Kidney (tissue), 13 donors: ENCODE measurements at regions not wholly inside any gene's neighbourhood (a gene's known extent, or its start where the extent isn't known, plus 50 kb on each side); places are given as distances from the start of the nearest gene placed in this dataset.
A peak's percentile ranks its signal among the peaks of the same experiment; 100 is the strongest.

Source experiments
- DNase-seq, 5 donors: peaks; one replicate each; pipeline ENCODE4 v3.0.0-alpha.2; 2013 to 2020
- FAIRE-seq: peaks from 2 replicates; lab custom pipeline; 2012; peaks lifted over from hg19 to GRCh38; lab: Jason Lieb, UNC
- H3K27ac ChIP-seq, 2 donors: one replicate each; pipeline ENCODE4 v1.7.0; 2013; ENCODE audit warnings: low read depth in 2 of 2, low read length in 2 of 2, inconsistent platforms in 1 of 2
- H3K27me3 ChIP-seq: one replicate; pipeline ENCODE4 v1.7.1; 2013; ENCODE audit warnings: low read length, inconsistent platforms; ENCODE audit not compliant: control insufficient read depth, insufficient read depth
- H3K36me3 ChIP-seq, 3 donors: one replicate each; pipeline versions ENCODE4 v1.7.0 to v1.7.1; 2013; ENCODE audit warnings: low read length in 3 of 3, control low read depth in 1 of 3, inconsistent platforms in 1 of 3; ENCODE audit not compliant: insufficient read depth in 3 of 3, control insufficient read depth in 2 of 3
- H3K4me1 ChIP-seq, 3 donors: one replicate each; pipeline versions ENCODE4 v1.7.0 to v1.7.1; 2013; ENCODE audit warnings: low read length in 3 of 3, inconsistent platforms in 1 of 3, low read depth in 1 of 3; ENCODE audit not compliant: control insufficient read depth in 2 of 3, insufficient read depth in 2 of 3
- H3K4me3 ChIP-seq, 3 donors: one replicate each; pipeline versions ENCODE4 v1.7.0 to v1.8.1; 2013; ENCODE audit warnings: low read length in 3 of 3, control low read depth in 1 of 3, inconsistent platforms in 1 of 3
- H3K9ac ChIP-seq, 3 donors: one replicate each; pipeline versions ENCODE4 v1.7.0 to v1.7.1; 2013; ENCODE audit warnings: low read length in 3 of 3, control low read depth in 1 of 3, inconsistent platforms in 1 of 3
- H3K9me3 ChIP-seq, 3 donors: one replicate each; pipeline versions ENCODE4 v1.7.0 to v1.7.1; 2013; ENCODE audit warnings: low read length in 3 of 3, control low read depth in 1 of 3, inconsistent platforms in 1 of 3; ENCODE audit not compliant: control insufficient read depth in 2 of 3, insufficient read depth in 1 of 3
- CTCF ChIP-seq: IDR thresholded peaks from 3 replicates; pipeline ENCODE4 v1.5.1; 2012; ENCODE audit warnings: mild to moderate bottlenecking, moderate library complexity, borderline replicate concordance; ENCODE audit not compliant: insufficient read depth; ENCODE audit errors: extremely low read depth
- intact Hi-C: fragments of 100-400 bp; cut with DNase I; formaldehyde crosslinking; loops from one replicate; pipeline ENCODE4 v1.11.1; 2022
- donor health status: control.
- donor health status: control.
- donor health status: control.
- donor health status: control.
- donor health status: control.
- donor health status: DM: yes; HTN: yes; CAD: no.
- donor health status: Normal renal cell carcinoma (clear cell type).

GRCh38 chr15:25051399-25052154, 96.8 kb downstream of the SNRPN start:
- Histone ChIP-seq H3K9me3 (peaks cover 16 to 97% (median 77%) of the 10 kb centered on the region in 3 donors), H3K4me3 (peak overlapping the region in 2 of 3 donors; percentile 9 to 30), H3K9ac (no peak overlapping the region), H3K27me3 (no peaks in the 10 kb centered on the region), H3K36me3 (peaks cover 41 to 89% (median 61%) of the 10 kb centered on the region in 3 donors), H3K4me1 (no peaks in the 10 kb centered on the region), H3K27ac (no peak overlapping the region)
- TF ChIP-seq CTCF = no peak
- intact Hi-C loops = no loop called here
- DNase-seq (no peak), FAIRE-seq (no peak)

- FAIRE-seq (no peak), DNase-seq (peak in 3 of 5 donors; percentile 4 to 40 (median 16))
- intact Hi-C loops = no loop called here
- Histone ChIP-seq H3K36me3 (peaks cover 40 to 91% (median 62%) of the 10 kb centered on the region in 3 donors), H3K9me3 (peaks cover 16 to 97% (median 74%) of the 10 kb centered on the region in 3 donors), H3K27ac (no peak overlapping the region), H3K9ac (no peak overlapping the region), H3K4me1 (no peaks in the 10 kb centered on the region), H3K4me3 (peak overlapping the region in 2 of 3 donors; percentile 6 to 23), H3K27me3 (no peaks in the 10 kb centered on the region)
- no peak for TF ChIP-seq CTCF
Measured at GRCh38 chr15:25052191-25052999, 97.6 kb downstream of the SNRPN start.

- Histone ChIP-seq H3K9me3 (peaks cover 23 to 97% (median 76%) of the 10 kb centered on the region in 3 donors), H3K27ac (no peak overlapping the region), H3K27me3 (no peaks in the 10 kb centered on the region), H3K36me3 (peaks cover 43 to 93% (median 70%) of the 10 kb centered on the region in 3 donors), H3K4me3 (peak overlapping the region in 1 of 3 donors; percentile 23), H3K4me1 (no peaks in the 10 kb centered on the region), H3K9ac (no peak overlapping the region)
- FAIRE-seq (no peak), DNase-seq (peak in 2 of 5 donors; percentile 3 to 20)
- TF ChIP-seq CTCF = no peak
- intact Hi-C loops = no loop called here
Measured at GRCh38 chr15:25053000-25053815, 98.4 kb downstream of the SNRPN start.
